H1 (cell line): ENCODE measurements at regions not wholly inside any gene's neighbourhood (a gene's known extent, or its start where the extent isn't known, plus 50 kb on each side); places are given as distances from the start of the nearest gene placed in this dataset.
A peak's percentile ranks its signal among the peaks of the same experiment; 100 is the strongest.

Source experiments
- CTCF ChIA-PET: fragments of 300-600 bp; sonication (Branson Sonifier 250); formaldehyde crosslinking; loops from one replicate; lab custom pipeline; 2021; ENCODE audit not compliant: partially characterized antibody; lab: Charles Lee
- POLR2A ChIA-PET: fragments of 300-600 bp; sonication (Branson Sonifier 250); formaldehyde crosslinking; loops from one replicate; lab custom pipeline; 2021; ENCODE audit warnings: inconsistent platforms; ENCODE audit not compliant: partially characterized antibody; lab: Charles Lee
- DNase-seq, 2 experiments: peaks; one replicate each; pipeline versions ENCODE4 v3.0.0 to v3.0.0-alpha.2; 2010 to 2022; ENCODE audit warnings: low spot score in 2 of 2, low read depth in 1 of 2, mixed read lengths in 1 of 2
- FAIRE-seq: peaks from 2 replicates; lab custom pipeline; 2011; peaks lifted over from hg19 to GRCh38; lab: Jason Lieb, UNC
- H2AFZ ChIP-seq: 2 replicates; pipeline ENCODE4 v1.8.1; 2012; ENCODE audit warnings: low read length, inconsistent platforms
- H2AK5ac ChIP-seq: 2 replicates; pipeline ENCODE4 v1.6.1; 2013; ENCODE audit warnings: low read depth, low read length
- H2BK120ac ChIP-seq: replicated peaks from 2 replicates; pipeline ENCODE3; 2013; ENCODE audit warnings: low read depth, low read length, inconsistent platforms
- H2BK12ac ChIP-seq: 2 replicates; pipeline ENCODE4 v1.6.1; 2013; ENCODE audit warnings: low read depth, low read length
- H2BK15ac ChIP-seq: 2 replicates; pipeline ENCODE4 v1.6.1; 2013; ENCODE audit warnings: low read length
- H2BK20ac ChIP-seq: 2 replicates; pipeline ENCODE4 v1.6.1; 2013; ENCODE audit warnings: low read length
- H2BK5ac ChIP-seq: 2 replicates; pipeline ENCODE4 v1.6.1; 2013; ENCODE audit warnings: low read depth, low read length
- H3K14ac ChIP-seq: 2 replicates; pipeline ENCODE4 v1.6.1; 2013; ENCODE audit warnings: inconsistent platforms; ENCODE audit not compliant: insufficient read length
- H3K18ac ChIP-seq: 2 replicates; pipeline ENCODE4 v1.6.1; 2013; ENCODE audit warnings: low read length; ENCODE audit errors: extremely low read depth
- H3K23ac ChIP-seq: 2 replicates; pipeline ENCODE4 v1.6.1; 2013; ENCODE audit warnings: inconsistent platforms; ENCODE audit not compliant: insufficient read length
- H3K23me2 ChIP-seq: 2 replicates; pipeline ENCODE4 v1.6.1; 2013; ENCODE audit warnings: low read depth, low read length
- H3K27ac ChIP-seq: 2 replicates; pipeline ENCODE4 v1.6.1; 2011; ENCODE audit warnings: low read depth, low read length, inconsistent platforms
- H3K27me3 ChIP-seq, 4 experiments: replicated peaks in 1 of 4; 1 replicate in 1 of 4; 2 replicates in 3 of 4; pipeline versions ENCODE4 v1.6.1 to v1.8.1; 2011 to 2013; ENCODE audit warnings: low read length in 3 of 4, mild to moderate bottlenecking in 3 of 4, inconsistent platforms in 2 of 4, mixed read lengths in 2 of 4, moderate library complexity in 1 of 4; ENCODE audit not compliant: control insufficient read depth in 3 of 4, insufficient read depth in 3 of 4; ENCODE audit errors: extremely low read depth in 1 of 4
- H3K36me3 ChIP-seq, 4 experiments: 2 replicates each; pipeline versions ENCODE4 v1.6.1 to v1.8.1; 2011 to 2013; ENCODE audit warnings: mild to moderate bottlenecking in 4 of 4, low read length in 3 of 4, moderate library complexity in 2 of 4, control low read depth in 1 of 4, inconsistent platforms in 1 of 4; ENCODE audit not compliant: insufficient read depth in 4 of 4, control insufficient read depth in 2 of 4
- H3K4ac ChIP-seq: replicated peaks from 2 replicates; pipeline ENCODE3; 2013; ENCODE audit warnings: low read length, low read depth, mixed read lengths, inconsistent platforms; ENCODE audit not compliant: insufficient read length
- H3K4me1 ChIP-seq, 4 experiments: replicated peaks in 1 of 4; 1 replicate in 1 of 4; 2 replicates in 3 of 4; pipeline versions ENCODE4 v1.6.1 to v1.8.1; 2011 to 2013; ENCODE audit warnings: low read length in 3 of 4, inconsistent platforms in 2 of 4, mixed read lengths in 1 of 4; ENCODE audit not compliant: insufficient read depth in 4 of 4, control insufficient read depth in 3 of 4
- H3K4me2 ChIP-seq, 2 experiments: 2 replicates each; pipeline versions ENCODE4 v1.6.1 to v1.8.1; 2011 to 2013; ENCODE audit warnings: low read depth in 2 of 2, low read length in 2 of 2, control low read depth in 1 of 2, inconsistent platforms in 1 of 2, mild to moderate bottlenecking in 1 of 2; ENCODE audit not compliant: insufficient read depth in 1 of 2
- H3K4me3 ChIP-seq, 4 experiments: fragments of 200-600, 300-600 bp in 1 of 4; sonication (generic), shearing (Covaris generic), sonication (Bioruptor Twin) in 1 of 4; 2 replicates each; pipeline versions ENCODE4 v1.5.1 to v1.8.1; 2011 to 2016; ENCODE audit warnings: low read length in 4 of 4, low read depth in 3 of 4, control low read depth in 2 of 4, inconsistent platforms in 2 of 4, mild to moderate bottlenecking in 2 of 4, mixed read lengths in 1 of 4, moderate library complexity in 1 of 4; ENCODE audit not compliant: insufficient read depth in 2 of 4; ENCODE audit errors: extremely low read depth in 1 of 4
- H3K56ac ChIP-seq: replicated peaks from 2 replicates; pipeline ENCODE3; 2013; ENCODE audit warnings: low read depth, mild to moderate bottlenecking, mixed read lengths, low read length, inconsistent platforms; ENCODE audit not compliant: insufficient read length
- H3K79me1 ChIP-seq: 2 replicates; pipeline ENCODE4 v1.6.1; 2013; ENCODE audit warnings: low read depth, low read length, control low read depth
- H3K79me2 ChIP-seq, 2 experiments: 2 replicates each; pipeline versions ENCODE4 v1.6.1 to v1.8.1; 2012 to 2013; ENCODE audit warnings: low read length in 2 of 2, mild to moderate bottlenecking in 2 of 2, inconsistent platforms in 1 of 2; ENCODE audit not compliant: insufficient read depth in 2 of 2, control insufficient read depth in 1 of 2
- H3K9ac ChIP-seq, 4 experiments: replicated peaks in 1 of 4; 1 replicate in 1 of 4; 2 replicates in 3 of 4; pipeline versions ENCODE4 v1.6.1 to v1.8.1; 2011 to 2013; ENCODE audit warnings: low read depth in 3 of 4, low read length in 3 of 4, control low read depth in 2 of 4, mild to moderate bottlenecking in 2 of 4, moderate library complexity in 2 of 4, inconsistent platforms in 1 of 4; ENCODE audit errors: extremely low read depth in 1 of 4
- H3K9me3 ChIP-seq, 2 experiments: 2 replicates each; pipeline versions ENCODE4 v1.6.1 to v1.8.1; 2012 to 2013; ENCODE audit warnings: mild to moderate bottlenecking in 2 of 2, moderate library complexity in 2 of 2, control low read depth in 1 of 2, inconsistent platforms in 1 of 2, low read depth in 1 of 2, low read length in 1 of 2, mixed read lengths in 1 of 2; ENCODE audit not compliant: insufficient read depth in 2 of 2
- H4K20me1 ChIP-seq, 2 experiments: replicated peaks in 1 of 2; 2 replicates each; pipeline versions ENCODE3 to v1.8.1; 2011 to 2013; ENCODE audit warnings: inconsistent platforms in 2 of 2, low read length in 2 of 2, mild to moderate bottlenecking in 1 of 2; ENCODE audit not compliant: insufficient read depth in 2 of 2, control insufficient read depth in 1 of 2
- H4K5ac ChIP-seq: 2 replicates; pipeline ENCODE4 v1.6.1; 2013; ENCODE audit warnings: low read length, low read depth, mixed read lengths, inconsistent platforms; ENCODE audit not compliant: insufficient read length
- H4K8ac ChIP-seq: 2 replicates; pipeline ENCODE4 v1.8.0; 2013; ENCODE audit warnings: mild to moderate bottlenecking, moderate library complexity, low read length, inconsistent platforms; ENCODE audit not compliant: insufficient read depth; ENCODE audit errors: extremely low read depth
- H4K91ac ChIP-seq: replicated peaks from 2 replicates; pipeline ENCODE3; 2013; ENCODE audit warnings: low read length, mixed read lengths, inconsistent platforms; ENCODE audit not compliant: insufficient read length
- BCL11A ChIP-seq, 2 experiments: IDR thresholded peaks; one replicate each; pipeline ENCODE4 v1.6.1; 2011; ENCODE audit warnings: low read depth in 2 of 2, low read length in 2 of 2, mild to moderate bottlenecking in 2 of 2
- BRCA1 ChIP-seq: IDR thresholded peaks from 2 replicates; pipeline ENCODE4 v1.6.1; 2012; ENCODE audit warnings: low read depth, low read length, improper control_type of control experiment
- CEBPB ChIP-seq: IDR thresholded peaks from 2 replicates; pipeline ENCODE4 v1.6.1; 2012; ENCODE audit warnings: low read depth, low read length
- CHD2 ChIP-seq: IDR thresholded peaks from 2 replicates; pipeline ENCODE4 v1.6.1; 2012; ENCODE audit warnings: low read length, improper control_type of control experiment
- EGR1 ChIP-seq: IDR thresholded peaks from 2 replicates; pipeline ENCODE4 v1.6.1; 2011; ENCODE audit warnings: low read depth, low read length, borderline replicate concordance
- EZH2 ChIP-seq: fragments of 200-600 bp; sonication (generic); IDR thresholded peaks from 2 replicates; pipeline ENCODE4 v1.7.1; 2012; ENCODE audit warnings: low read depth, mild to moderate bottlenecking, moderate library complexity, low read length, inconsistent platforms; ENCODE audit not compliant: severe bottlenecking
- JUND ChIP-seq: IDR thresholded peaks from 2 replicates; pipeline ENCODE4 v1.6.1; 2011; ENCODE audit warnings: mild to moderate bottlenecking, improper control_type of control experiment, low read length
- KDM1A ChIP-seq: fragments of 200-600, 300-600 bp; sonication (generic); IDR thresholded peaks from 2 replicates; pipeline ENCODE4 v1.7.1; 2016; ENCODE audit warnings: mild to moderate bottlenecking, low read length, borderline replicate concordance
- RAD21 ChIP-seq, 2 experiments: IDR thresholded peaks in 1 of 2; conservative IDR thresholded peaks in 1 of 2; 2 replicates each; pipeline ENCODE4 v1.6.1; 2011; ENCODE audit warnings: low read depth in 2 of 2, low read length in 2 of 2, improper control_type of control experiment in 1 of 2, inconsistent platforms in 1 of 2, mild to moderate bottlenecking in 1 of 2, moderate library complexity in 1 of 2
- SP2 ChIP-seq: IDR thresholded peaks from 2 replicates; pipeline ENCODE4 v1.6.1; 2012; ENCODE audit warnings: mild to moderate bottlenecking, low read length, inconsistent platforms
- SP4 ChIP-seq: IDR thresholded peaks from 2 replicates; pipeline ENCODE4 v1.6.1; 2012; ENCODE audit warnings: low read length, inconsistent platforms
- SUZ12 ChIP-seq: fragments of 200-600 bp; sonication (generic); IDR thresholded peaks from 2 replicates; pipeline ENCODE4 v1.6.1; 2012; ENCODE audit warnings: mild to moderate bottlenecking, inconsistent platforms, low read length, moderate library complexity, mixed read lengths
- TBP ChIP-seq: IDR thresholded peaks from 2 replicates; pipeline ENCODE4 v1.6.1; 2011; ENCODE audit warnings: low read depth, low read length, improper control_type of control experiment
- WGBS, 2 experiments: shearing (Covaris generic) in 1 of 2; methylation state at CpG; one replicate each; pipeline versions ENCODE4 v1.1.6 to v1.1.7; 2013 to 2015; ENCODE audit warnings: low lambda C conversion rate in 2 of 2, mixed read lengths in 2 of 2, inconsistent platforms in 1 of 2, low coverage in 1 of 2, missing lambda C conversion rate in 1 of 2; ENCODE audit not compliant: insufficient replicate concordance in 2 of 2, insufficient coverage in 1 of 2, insufficient read length in 1 of 2; ENCODE audit errors: extremely low coverage in 1 of 2, missing lambda C conversion rate in 1 of 2; 5-methylcytosine and 5-hydroxymethylcytosine counted together

GRCh38 chr7:118708741-118709140 lies 484.2 kb downstream of the ANKRD7 start:
- Histone ChIP-seq H3K14ac (no peak overlapping the region), H2AFZ (peak overlapping the region; percentile 69; the same call in 1 of the 2 replicates), H2BK15ac (no peak overlapping the region), H2BK5ac (no peak overlapping the region), H3K79me1 (no peaks in the 10 kb centered on the region), H3K56ac (no peak overlapping the region), H3K23ac (no peak overlapping the region), H2BK12ac (no peak overlapping the region), H3K23me2 (no peaks in the 10 kb centered on the region), H4K20me1 (no peaks in the 10 kb centered on the region), H2BK120ac (no peak overlapping the region), H3K36me3 (no peaks in the 10 kb centered on the region), H3K9me3 (no peaks in the 10 kb centered on the region), H2AK5ac (no peak overlapping the region), H3K27me3 (peaks cover 0 to 1% (median 0%) of the 10 kb centered on the region in 4 experiments; a peak in 1 of 7 replicates), H3K4ac (no peak overlapping the region), H3K27ac (no peak overlapping the region), H4K91ac (no peak overlapping the region), H4K5ac (no peak overlapping the region), H3K9ac (no peak overlapping the region), H3K18ac (no peak overlapping the region), H3K4me1 (no peaks in the 10 kb centered on the region), H4K8ac (no peak overlapping the region), H3K4me3 (no peak overlapping the region), H2BK20ac (no peak overlapping the region), H3K4me2 (no peak overlapping the region), H3K79me2 (no peaks in the 10 kb centered on the region)
- ChIA-PET CTCF (no interaction called here), POLR2A (no interaction called here)
- TF ChIP-seq BCL11A (IDR thresholded peaks at IDR 0.05; ENCODE audit: low read depth in 2 of 2, low read length in 2 of 2) (no peak), EGR1 (no peak), KDM1A (no peak), SP2 (no peak), SUZ12 (no peak), CHD2 (no peak), EZH2 (no peak), JUND (no peak), CEBPB (no peak), SP4 (no peak), BRCA1 (no peak), TBP (no peak), RAD21 (IDR thresholded peaks at IDR 0.05 in 1 of 2, conservative IDR thresholded peaks at IDR 0.05 in 1 of 2; ENCODE audit: low read depth in 2 of 2, low read length in 2 of 2) (no peak)
- DNase-seq (no peak), FAIRE-seq (no peak)
- 95% methylated on average over 1 of the region's 1 CpG; no CpG with 5 or more reads in 1 of the 2 experiments for WGBS, 2 experiments
